Stomach (tissue), 4 donors: ENCODE measurements at regions not wholly inside any gene's neighbourhood (a gene's known extent, or its start where the extent isn't known, plus 50 kb on each side); places are given as distances from the start of the nearest gene placed in this dataset.

Experiments
- EP300 ChIP-seq: sonication (generic); formaldehyde crosslinking; IDR thresholded peaks from one replicate; pipeline ENCODE4 v1.6.1; 2017; ENCODE audit warnings: antibody characterized with exemption
- POLR2A ChIP-seq, 4 donors: fragments of 450-650 bp; IDR thresholded peaks; one replicate each; pipeline ENCODE4 v1.6.1; 2016; ENCODE audit warnings: antibody characterized with exemption in 4 of 4, control low read depth in 2 of 4, mild to moderate bottlenecking in 1 of 4, moderate library complexity in 1 of 4
- POLR2AphosphoS5 ChIP-seq, 3 donors: sonication (generic); formaldehyde crosslinking; IDR thresholded peaks; one replicate each; pipeline ENCODE4 v1.6.1; 2016; ENCODE audit warnings: antibody characterized with exemption in 3 of 3
- TF ChIP-seq, protein P1 (sequence below), 7 experiments: fragments of 450-650 bp in 4 of 7; fragments of 200-600 bp in 3 of 7; sonication (generic) in 3 of 7; IDR thresholded peaks; one replicate each; pipeline ENCODE4 v1.5.1; 2016 to 2019; ENCODE audit warnings: antibody characterized with exemption in 7 of 7, control low read depth in 2 of 7, mild to moderate bottlenecking in 1 of 7

- TF ChIP-seq, protein P1, sequence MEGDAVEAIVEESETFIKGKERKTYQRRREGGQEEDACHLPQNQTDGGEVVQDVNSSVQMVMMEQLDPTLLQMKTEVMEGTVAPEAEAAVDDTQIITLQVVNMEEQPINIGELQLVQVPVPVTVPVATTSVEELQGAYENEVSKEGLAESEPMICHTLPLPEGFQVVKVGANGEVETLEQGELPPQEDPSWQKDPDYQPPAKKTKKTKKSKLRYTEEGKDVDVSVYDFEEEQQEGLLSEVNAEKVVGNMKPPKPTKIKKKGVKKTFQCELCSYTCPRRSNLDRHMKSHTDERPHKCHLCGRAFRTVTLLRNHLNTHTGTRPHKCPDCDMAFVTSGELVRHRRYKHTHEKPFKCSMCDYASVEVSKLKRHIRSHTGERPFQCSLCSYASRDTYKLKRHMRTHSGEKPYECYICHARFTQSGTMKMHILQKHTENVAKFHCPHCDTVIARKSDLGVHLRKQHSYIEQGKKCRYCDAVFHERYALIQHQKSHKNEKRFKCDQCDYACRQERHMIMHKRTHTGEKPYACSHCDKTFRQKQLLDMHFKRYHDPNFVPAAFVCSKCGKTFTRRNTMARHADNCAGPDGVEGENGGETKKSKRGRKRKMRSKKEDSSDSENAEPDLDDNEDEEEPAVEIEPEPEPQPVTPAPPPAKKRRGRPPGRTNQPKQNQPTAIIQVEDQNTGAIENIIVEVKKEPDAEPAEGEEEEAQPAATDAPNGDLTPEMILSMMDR (IDR thresholded peaks at IDR 0.05), result no peak
- TF ChIP-seq POLR2AphosphoS5 (IDR thresholded peaks at IDR 0.05) (no peak), POLR2A (IDR thresholded peaks at IDR 0.05) (no peak), EP300 (no peak)
These were observed 457.1 kb upstream of the TBX3 start for GRCh38 chr12:115140981-115141655.
